Mesendoderm (in vitro differentiated cells): ENCODE measurements at regions not wholly inside any gene's neighbourhood (a gene's known extent, or its start where the extent isn't known, plus 50 kb on each side); places are given as distances from the start of the nearest gene placed in this dataset.

ENCODE experiments used
- DNase-seq: peaks from one replicate; pipeline ENCODE4 v3.0.0; 2013
- H2AK5ac ChIP-seq: 2 replicates; pipeline ENCODE4 v1.6.1; 2013; ENCODE audit warnings: low read length, inconsistent platforms
- H2BK120ac ChIP-seq: 2 replicates; pipeline ENCODE4 v1.6.1; 2013; ENCODE audit warnings: low read depth, mild to moderate bottlenecking, low read length, moderate library complexity, mixed read lengths
- H2BK15ac ChIP-seq: replicated peaks from 2 replicates; pipeline ENCODE4 v1.6.1; 2013; ENCODE audit warnings: low read depth, mild to moderate bottlenecking, moderate library complexity
- H2BK5ac ChIP-seq: 2 replicates; pipeline ENCODE4 v1.6.1; 2013; ENCODE audit warnings: low read length, inconsistent platforms
- H3K18ac ChIP-seq: 2 replicates; pipeline ENCODE4 v1.6.1; 2013; ENCODE audit warnings: mild to moderate bottlenecking, low read length, mixed read lengths
- H3K23ac ChIP-seq: one replicate; pipeline ENCODE4 v1.6.1; 2013; ENCODE audit warnings: low read length
- H3K27ac ChIP-seq: 2 replicates; pipeline ENCODE4 v1.5.1; 2013; ENCODE audit warnings: low read depth, mild to moderate bottlenecking, inconsistent platforms, low read length, moderate library complexity
- H3K27me3 ChIP-seq: 2 replicates; pipeline ENCODE4 v1.6.1; 2013; ENCODE audit warnings: low read length, control low read depth, mild to moderate bottlenecking, inconsistent platforms; ENCODE audit not compliant: insufficient read depth, poor library complexity
- H3K36me3 ChIP-seq: 2 replicates; pipeline ENCODE4 v1.6.1; 2013; ENCODE audit warnings: low read length, inconsistent platforms; ENCODE audit not compliant: control insufficient read depth, insufficient read depth
- H3K4ac ChIP-seq: one replicate; pipeline ENCODE4 v1.6.1; 2013; ENCODE audit warnings: low read depth, mild to moderate bottlenecking, low read length, moderate library complexity
- H3K4me1 ChIP-seq: 2 replicates; pipeline ENCODE4 v1.6.1; 2013; ENCODE audit warnings: low read depth, low read length, inconsistent platforms; ENCODE audit not compliant: control insufficient read depth
- H3K4me2 ChIP-seq: 2 replicates; pipeline ENCODE4 v1.6.1; 2013; ENCODE audit warnings: low read length
- H3K4me3 ChIP-seq: 2 replicates; pipeline ENCODE4 v1.5.1; 2013; ENCODE audit warnings: mild to moderate bottlenecking, low read length
- H3K56ac ChIP-seq: one replicate; pipeline ENCODE4 v1.6.1; 2013; ENCODE audit warnings: low read length
- H3K79me1 ChIP-seq: 2 replicates; pipeline ENCODE4 v1.6.1; 2013; ENCODE audit warnings: low read length, inconsistent platforms
- H3K79me2 ChIP-seq: 2 replicates; pipeline ENCODE4 v1.6.1; 2013; ENCODE audit warnings: mild to moderate bottlenecking, low read length; ENCODE audit not compliant: control insufficient read depth, insufficient read depth
- H3K9ac ChIP-seq: 2 replicates; pipeline ENCODE4 v1.6.1; 2013; ENCODE audit warnings: low read length, inconsistent platforms
- H4K5ac ChIP-seq: one replicate; pipeline ENCODE4 v1.6.1; 2013; ENCODE audit warnings: low read length
- H4K8ac ChIP-seq: one replicate; pipeline ENCODE4 v1.6.1; 2013; ENCODE audit warnings: low read depth, mild to moderate bottlenecking, control low read depth, low read length, moderate library complexity
- WGBS: extraction: QIAGEN DNeasy Blood & Tissue Kit; methylation state at CpG from one replicate; pipeline ENCODE4 v1.1.7; 2013; ENCODE audit warnings: low lambda C conversion rate, missing lambda C conversion rate; ENCODE audit not compliant: insufficient coverage; ENCODE audit errors: extremely low coverage; 5-methylcytosine and 5-hydroxymethylcytosine counted together

DNA sequence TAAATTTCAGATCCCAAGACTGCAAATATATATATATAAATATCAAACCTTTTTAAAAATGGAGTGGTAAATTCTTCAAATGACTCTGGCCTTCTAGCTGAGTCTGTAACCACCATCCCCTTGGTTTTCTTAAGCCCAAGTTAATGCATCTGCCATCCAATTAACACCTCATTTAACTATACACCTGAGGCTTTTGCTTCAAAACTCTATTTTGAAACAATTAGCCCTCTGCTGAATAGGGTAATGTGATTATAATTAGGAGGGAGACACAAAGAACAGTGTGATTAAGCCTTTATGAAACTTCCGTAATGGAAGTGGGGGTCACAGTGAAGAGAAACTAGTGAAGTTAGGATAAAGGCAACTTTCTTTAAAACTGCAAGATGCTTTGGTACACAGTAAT is 83.6 kb downstream of the GPR37 start:
- Histone ChIP-seq H2BK15ac (no peak overlapping the region), H3K27ac (no peak overlapping the region), H3K79me1 (no peaks in the 10 kb centered on the region), H3K4me3 (no peak overlapping the region), H2BK5ac (no peak overlapping the region), H3K56ac (no peak overlapping the region), H4K5ac (no peak overlapping the region), H3K79me2 (no peaks in the 10 kb centered on the region), H3K36me3 (no peaks in the 10 kb centered on the region), H2AK5ac (no peak overlapping the region), H2BK120ac (no peak overlapping the region), H3K4me1 (no peaks in the 10 kb centered on the region), H3K4ac (no peak overlapping the region), H3K23ac (no peak overlapping the region), H3K4me2 (no peak overlapping the region), H4K8ac (no peak overlapping the region), H3K18ac (no peak overlapping the region), H3K9ac (no peak overlapping the region), H3K27me3 (no peaks in the 10 kb centered on the region)
- WGBS, result no CpG with 5 or more reads among the region's 1 CpG
- DNase-seq, result no peak

GRCh38 chr7:124680304-124680703 is 85.3 kb downstream of the GPR37 start:
- H2BK5ac ChIP-seq, result no peak overlapping the region
- H3K4me1 ChIP-seq, result no peaks in the 10 kb centered on the region
- H3K27ac ChIP-seq, result no peak overlapping the region
- no peaks in the 10 kb centered on the region for H3K79me1 ChIP-seq
- H3K56ac ChIP-seq, result no peak overlapping the region
- no peak overlapping the region for H4K8ac ChIP-seq
- no peak overlapping the region for H4K5ac ChIP-seq
- DNase-seq, result no peak
- H3K9ac ChIP-seq, result no peak overlapping the region
- no peak overlapping the region for H3K4me3 ChIP-seq
- no peak overlapping the region for H2BK120ac ChIP-seq
- no peaks in the 10 kb centered on the region for H3K27me3 ChIP-seq
- H3K4ac ChIP-seq, result no peak overlapping the region
- H3K18ac ChIP-seq, result no peak overlapping the region
- no peak overlapping the region for H3K23ac ChIP-seq
- no peak overlapping the region for H3K4me2 ChIP-seq
- WGBS, result no CpG with 5 or more reads among the region's 6 CpGs
- no peaks in the 10 kb centered on the region for H3K36me3 ChIP-seq
- no peak overlapping the region for H2AK5ac ChIP-seq
- H3K79me2 ChIP-seq, result no peaks in the 10 kb centered on the region
- H2BK15ac ChIP-seq, result no peak overlapping the region

DNA sequence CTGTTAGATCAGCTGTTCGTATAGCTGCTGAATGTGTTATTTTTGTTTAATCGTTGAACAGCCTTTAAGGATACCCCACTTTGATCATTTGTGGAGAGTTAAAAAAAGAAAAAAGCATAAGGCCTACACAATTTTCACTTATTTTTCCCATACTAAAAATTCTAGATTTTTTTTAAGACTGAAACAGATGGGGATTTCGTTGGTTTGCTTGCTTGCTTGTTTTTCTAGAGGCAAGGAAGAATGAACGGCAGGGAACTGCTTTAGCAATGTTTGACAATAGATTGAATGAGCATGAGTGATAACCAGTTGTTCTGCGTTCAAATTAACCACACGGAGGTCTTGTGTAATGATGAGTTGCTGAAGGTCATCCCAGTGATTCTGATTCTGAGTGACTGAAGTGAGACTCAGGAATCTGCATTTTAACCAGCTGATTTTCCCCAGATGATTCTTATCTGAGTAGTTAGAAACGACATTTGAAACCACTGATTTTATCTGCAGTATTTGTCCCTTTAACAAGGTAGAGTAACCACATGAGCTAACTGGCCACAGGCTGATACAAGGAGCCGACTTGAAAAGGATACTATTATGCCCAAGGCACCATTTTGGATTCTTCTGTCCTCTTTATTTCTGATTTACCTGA is 85.9 kb downstream of the GPR37 start:
- no peak overlapping the region for H2BK15ac ChIP-seq
- WGBS, result no CpG with 5 or more reads among the region's 8 CpGs
- no peak overlapping the region for H2BK120ac ChIP-seq
- no peak overlapping the region for H3K4me2 ChIP-seq
- H2AK5ac ChIP-seq, result no peak overlapping the region
- H3K4me1 ChIP-seq, result no peaks in the 10 kb centered on the region
- no peak overlapping the region for H2BK5ac ChIP-seq
- no peak overlapping the region for H3K27ac ChIP-seq
- H3K9ac ChIP-seq, result no peak overlapping the region
- no peak overlapping the region for H4K8ac ChIP-seq
- no peak overlapping the region for H3K56ac ChIP-seq
- H3K4ac ChIP-seq, result no peak overlapping the region
- no peaks in the 10 kb centered on the region for H3K27me3 ChIP-seq
- no peaks in the 10 kb centered on the region for H3K36me3 ChIP-seq
- no peak overlapping the region for H3K23ac ChIP-seq
- H3K18ac ChIP-seq, result no peak overlapping the region
- no peak overlapping the region for H4K5ac ChIP-seq
- no peak overlapping the region for H3K4me3 ChIP-seq
- no peaks in the 10 kb centered on the region for H3K79me2 ChIP-seq
- peak; percentile 54 for DNase-seq
- H3K79me1 ChIP-seq, result no peaks in the 10 kb centered on the region

DNA sequence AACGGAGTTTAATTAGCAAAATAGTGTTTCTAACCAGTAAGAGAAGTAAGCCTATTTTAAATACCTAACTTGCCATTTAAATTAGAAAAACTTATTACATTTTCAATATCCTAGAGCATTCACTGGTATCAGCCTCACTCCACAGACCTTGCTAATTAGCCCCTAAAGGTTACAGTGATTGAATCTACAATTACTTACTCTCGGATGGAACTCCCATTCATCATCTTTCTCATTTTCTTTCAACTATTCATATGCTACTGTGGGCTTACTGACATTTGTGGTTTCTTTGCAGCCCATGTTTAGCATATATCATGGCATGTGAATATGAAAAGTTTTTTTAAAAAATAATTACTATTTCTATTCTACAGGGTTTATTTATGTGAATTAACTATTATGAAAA is 86.4 kb downstream of the GPR37 start:
- no CpG with 5 or more reads among the region's 2 CpGs for WGBS
- H3K4ac ChIP-seq, result no peak overlapping the region
- no peak overlapping the region for H2BK5ac ChIP-seq
- H3K27me3 ChIP-seq, result no peaks in the 10 kb centered on the region
- H3K23ac ChIP-seq, result no peak overlapping the region
- no peak overlapping the region for H3K18ac ChIP-seq
- H3K79me1 ChIP-seq, result no peaks in the 10 kb centered on the region
- H4K5ac ChIP-seq, result no peak overlapping the region
- no peak for DNase-seq
- H4K8ac ChIP-seq, result no peak overlapping the region
- H2BK120ac ChIP-seq, result no peak overlapping the region
- H2AK5ac ChIP-seq, result no peak overlapping the region
- H2BK15ac ChIP-seq, result no peak overlapping the region
- H3K4me3 ChIP-seq, result no peak overlapping the region
- H3K56ac ChIP-seq, result no peak overlapping the region
- H3K4me2 ChIP-seq, result no peak overlapping the region
- H3K27ac ChIP-seq, result no peak overlapping the region
- H3K36me3 ChIP-seq, result no peaks in the 10 kb centered on the region
- H3K4me1 ChIP-seq, result no peaks in the 10 kb centered on the region
- H3K9ac ChIP-seq, result no peak overlapping the region
- no peaks in the 10 kb centered on the region for H3K79me2 ChIP-seq

DNA sequence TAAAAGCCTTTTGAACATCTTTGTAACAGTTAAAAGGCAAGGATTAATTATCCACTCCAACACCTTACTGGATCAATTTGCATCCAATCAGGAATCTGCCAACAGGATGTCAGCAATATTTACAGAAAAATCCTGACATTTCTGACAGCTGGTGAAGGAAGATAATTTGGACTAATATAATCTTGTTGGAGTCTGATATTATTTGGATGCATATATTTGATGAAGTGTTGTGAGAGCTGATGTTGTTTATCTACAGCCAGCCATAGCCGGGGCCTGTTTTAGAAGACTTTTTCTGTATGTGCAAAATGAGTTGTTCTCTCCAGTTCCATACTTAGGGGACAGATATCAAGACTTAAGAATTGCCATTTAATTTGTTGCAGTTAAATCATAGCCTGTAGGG is 91.1 kb downstream of the GPR37 start:
- no CpG with 5 or more reads among the region's 1 CpG for WGBS
- Histone ChIP-seq H2BK120ac (no peak overlapping the region), H3K18ac (no peak overlapping the region)

GRCh38 chr7:124672011-124672410 is 93.6 kb downstream of the GPR37 start:
- no peak overlapping the region for H3K4me3 ChIP-seq
- H3K4ac ChIP-seq, result no peak overlapping the region
- H2BK15ac ChIP-seq, result no peak overlapping the region
- no peaks in the 10 kb centered on the region for H3K4me1 ChIP-seq
- no peaks in the 10 kb centered on the region for H3K79me2 ChIP-seq
- no CpG with 5 or more reads among the region's 1 CpG for WGBS
- H3K9ac ChIP-seq, result no peak overlapping the region
- no peaks in the 10 kb centered on the region for H3K79me1 ChIP-seq
- H4K5ac ChIP-seq, result no peak overlapping the region
- H2BK120ac ChIP-seq, result no peak overlapping the region
- H3K23ac ChIP-seq, result no peak overlapping the region
- no peak overlapping the region for H2AK5ac ChIP-seq
- no peaks in the 10 kb centered on the region for H3K27me3 ChIP-seq
- no peak for DNase-seq
- H2BK5ac ChIP-seq, result no peak overlapping the region
- no peak overlapping the region for H3K56ac ChIP-seq
- no peak overlapping the region for H3K18ac ChIP-seq
- H3K36me3 ChIP-seq, result no peaks in the 10 kb centered on the region
- no peak overlapping the region for H3K4me2 ChIP-seq
- no peak overlapping the region for H3K27ac ChIP-seq
- H4K8ac ChIP-seq, result no peak overlapping the region

More for the DNA sequence above, 91.1 kb downstream of the GPR37 start:
- H2BK5ac ChIP-seq, result no peak overlapping the region
- no peaks in the 10 kb centered on the region for H3K4me1 ChIP-seq
- no peak overlapping the region for H3K4ac ChIP-seq
- H3K4me2 ChIP-seq, result no peak overlapping the region
- H3K27me3 ChIP-seq, result no peaks in the 10 kb centered on the region
- no peak overlapping the region for H2AK5ac ChIP-seq
- H3K9ac ChIP-seq, result no peak overlapping the region
- no peaks in the 10 kb centered on the region for H3K79me2 ChIP-seq
- no peak overlapping the region for H4K5ac ChIP-seq
- H3K4me3 ChIP-seq, result no peak overlapping the region
- H3K56ac ChIP-seq, result no peak overlapping the region
- H3K36me3 ChIP-seq, result no peaks in the 10 kb centered on the region
- no peak for DNase-seq
- H3K27ac ChIP-seq, result no peak overlapping the region
- H2BK15ac ChIP-seq, result no peak overlapping the region
- H3K23ac ChIP-seq, result no peak overlapping the region
- H3K79me1 ChIP-seq, result no peaks in the 10 kb centered on the region
- H4K8ac ChIP-seq, result no peak overlapping the region
